ENCODE measurements at regions not wholly inside any gene's neighbourhood (a gene's known extent, or its start where the extent isn't known, plus 50 kb on each side); places are given as distances from the start of the nearest gene placed in this dataset.

DNA sequence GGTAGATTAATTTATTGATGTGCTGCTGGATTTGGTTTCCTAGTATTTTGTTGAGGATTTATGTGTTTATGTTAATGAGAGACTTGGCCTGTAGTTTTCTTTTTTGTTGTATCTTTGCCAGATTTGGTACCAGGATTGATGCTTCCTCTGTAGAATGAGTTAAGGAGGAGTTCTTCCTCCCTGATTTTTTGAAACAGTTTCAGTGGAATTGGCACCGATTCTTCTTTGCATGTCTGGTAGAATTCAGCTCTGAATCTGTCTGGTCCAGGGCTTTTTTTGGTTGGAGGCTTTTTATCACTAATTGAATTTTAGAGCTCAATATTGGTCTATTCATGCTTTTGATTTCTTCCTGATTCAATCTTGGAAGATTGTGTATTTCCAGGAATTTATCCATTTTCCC is 174.0 kb upstream of the NDST4 start:
- Histone ChIP-seq H3K4me1 (ENCODE audit: control insufficient read depth in 1 of 2, insufficient read depth in 2 of 2, low read length in 2 of 2) (no peaks in the 10 kb centered on the region), H3K36me3 (replicated peaks in 1 of 2; ENCODE audit: control insufficient read depth in 1 of 2, insufficient read depth in 2 of 2, low read length in 2 of 2) (no peaks in the 10 kb centered on the region), H4K20me1 (ENCODE audit: insufficient read depth, low read length) (no peaks in the 10 kb centered on the region), H3K4me3 (replicated peaks in 1 of 3; ENCODE audit: low read depth in 2 of 3, low read length in 3 of 3) (no peak overlapping the region), H3K4me2 (replicated peaks; ENCODE audit: extremely low read depth, low read length, poor library complexity, severe bottlenecking) (no peak overlapping the region), H3K79me2 (ENCODE audit: insufficient read depth, low read length) (no peaks in the 10 kb centered on the region), H2AFZ (ENCODE audit: insufficient read depth, low read depth, low read length, poor library complexity, severe bottlenecking) (no peak overlapping the region), H3K9ac (ENCODE audit: insufficient read depth, low read length, poor library complexity, severe bottlenecking) (no peak overlapping the region), H3K27ac (ENCODE audit: low read depth in 1 of 2, low read length in 2 of 2) (no peak overlapping the region), H3K9me3 (replicated peaks in 1 of 2; ENCODE audit: control insufficient read depth in 1 of 2, insufficient read depth in 1 of 2, low read length in 2 of 2) (no peaks in the 10 kb centered on the region), H3K27me3 (ENCODE audit: control insufficient read depth in 2 of 2, insufficient read depth in 2 of 2, low read length in 2 of 2) (no peaks in the 10 kb centered on the region)
- peaks cover 4% of the 10 kb centered on the region for H3K4me1 Mint-ChIP-seq
- TF ChIP-seq, protein P1, sequence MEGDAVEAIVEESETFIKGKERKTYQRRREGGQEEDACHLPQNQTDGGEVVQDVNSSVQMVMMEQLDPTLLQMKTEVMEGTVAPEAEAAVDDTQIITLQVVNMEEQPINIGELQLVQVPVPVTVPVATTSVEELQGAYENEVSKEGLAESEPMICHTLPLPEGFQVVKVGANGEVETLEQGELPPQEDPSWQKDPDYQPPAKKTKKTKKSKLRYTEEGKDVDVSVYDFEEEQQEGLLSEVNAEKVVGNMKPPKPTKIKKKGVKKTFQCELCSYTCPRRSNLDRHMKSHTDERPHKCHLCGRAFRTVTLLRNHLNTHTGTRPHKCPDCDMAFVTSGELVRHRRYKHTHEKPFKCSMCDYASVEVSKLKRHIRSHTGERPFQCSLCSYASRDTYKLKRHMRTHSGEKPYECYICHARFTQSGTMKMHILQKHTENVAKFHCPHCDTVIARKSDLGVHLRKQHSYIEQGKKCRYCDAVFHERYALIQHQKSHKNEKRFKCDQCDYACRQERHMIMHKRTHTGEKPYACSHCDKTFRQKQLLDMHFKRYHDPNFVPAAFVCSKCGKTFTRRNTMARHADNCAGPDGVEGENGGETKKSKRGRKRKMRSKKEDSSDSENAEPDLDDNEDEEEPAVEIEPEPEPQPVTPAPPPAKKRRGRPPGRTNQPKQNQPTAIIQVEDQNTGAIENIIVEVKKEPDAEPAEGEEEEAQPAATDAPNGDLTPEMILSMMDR (IDR thresholded peaks at IDR 0.05), result no peak
- no peaks in the 10 kb centered on the region for H3K36me3 Mint-ChIP-seq
- intact Hi-C loops (cut with micrococcal nuclease), result no loop called here
- H3K27ac Mint-ChIP-seq, result no peak overlapping the region
- peaks cover 0 to 5% (median 0%) of the 10 kb centered on the region in 7 donors for H3K9me3 Mint-ChIP-seq
- no peak for DNase-seq
- H3K27me3 Mint-ChIP-seq (ENCODE audit: low read depth in 3 of 3), result no peaks in the 10 kb centered on the region
- no CpG with 5 or more reads among the region's 1 CpG for WGBS (ENCODE audit: insufficient coverage)
- H3K4me3 Mint-ChIP-seq, result no peak overlapping the region

DNA sequence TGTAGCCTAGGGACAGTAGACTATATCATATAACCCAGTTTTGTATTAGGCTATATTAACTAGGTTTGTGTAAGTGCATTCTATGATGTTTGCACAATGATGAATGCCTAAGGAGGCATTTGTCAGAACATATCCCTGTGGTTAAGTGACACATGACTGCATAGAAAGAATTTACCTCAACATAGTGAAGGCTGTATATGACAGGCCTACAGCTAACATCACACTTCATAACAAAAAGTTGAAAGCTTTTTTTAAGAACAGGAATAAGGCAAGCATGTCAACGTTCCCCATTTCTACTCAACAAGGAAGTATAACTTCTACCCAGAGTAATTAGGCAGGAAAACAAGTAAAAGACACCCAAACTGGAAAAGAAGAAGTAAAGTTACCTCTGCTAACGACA is 165.9 kb upstream of the NDST4 start:
- no peaks in the 10 kb centered on the region for H3K36me3 ChIP-seq (replicated peaks in 1 of 2; ENCODE audit: control insufficient read depth in 1 of 2, insufficient read depth in 2 of 2, low read length in 2 of 2)
- H3K4me3 ChIP-seq (replicated peaks in 1 of 3; ENCODE audit: low read depth in 2 of 3, low read length in 3 of 3), result no peak overlapping the region
- TF ChIP-seq, protein P1 (IDR thresholded peaks at IDR 0.05), result no peak
- WGBS (ENCODE audit: insufficient coverage), result no CpG with 5 or more reads among the region's 2 CpGs
- intact Hi-C loops (cut with micrococcal nuclease), result no loop called here
- peaks cover 10 to 25% of the 10 kb centered on the region in 2 donors for H3K4me1 ChIP-seq (ENCODE audit: control insufficient read depth in 1 of 2, insufficient read depth in 2 of 2, low read length in 2 of 2)
- no peaks in the 10 kb centered on the region for H3K79me2 ChIP-seq (ENCODE audit: insufficient read depth, low read length)
- no peak overlapping the region for H3K9ac ChIP-seq (ENCODE audit: insufficient read depth, low read length, poor library complexity, severe bottlenecking)
- H3K9me3 ChIP-seq (replicated peaks in 1 of 2; ENCODE audit: control insufficient read depth in 1 of 2, insufficient read depth in 1 of 2, low read length in 2 of 2), result no peaks in the 10 kb centered on the region
- no peaks in the 10 kb centered on the region for H4K20me1 ChIP-seq (ENCODE audit: insufficient read depth, low read length)
- DNase-seq, result peak in 1 of 3 donors; percentile 1
- no peaks in the 10 kb centered on the region for H3K27me3 ChIP-seq (ENCODE audit: control insufficient read depth in 2 of 2, insufficient read depth in 2 of 2, low read length in 2 of 2)
- H2AFZ ChIP-seq (ENCODE audit: insufficient read depth, low read depth, low read length, poor library complexity, severe bottlenecking), result no peak overlapping the region
- H3K9me3 Mint-ChIP-seq, result peaks cover 0 to 3% (median 0%) of the 10 kb centered on the region in 7 donors
- peak overlapping the region in 1 of 7 donors; percentile 4 for H3K27ac Mint-ChIP-seq
- no peak overlapping the region for H3K4me2 ChIP-seq (replicated peaks; ENCODE audit: extremely low read depth, low read length, poor library complexity, severe bottlenecking)
- H3K27me3 Mint-ChIP-seq (ENCODE audit: low read depth in 3 of 3), result no peaks in the 10 kb centered on the region
- H3K4me3 Mint-ChIP-seq, result no peak overlapping the region
- peaks cover 18% of the 10 kb centered on the region for H3K4me1 Mint-ChIP-seq
- H3K36me3 Mint-ChIP-seq, result no peaks in the 10 kb centered on the region
- no peak overlapping the region for H3K27ac ChIP-seq (ENCODE audit: low read depth in 1 of 2, low read length in 2 of 2)

Data from CD14-positive monocyte (primary cell).